ENCODE measurements at regions not wholly inside any gene's neighbourhood (a gene's known extent, or its start where the extent isn't known, plus 50 kb on each side); places are given as distances from the start of the nearest gene placed in this dataset.
"Not testable (repeated sequence)": the region's sequence is repeated elsewhere in the genome, so short reads cannot be mapped to it uniquely, and the experiment has no call there.

DNA sequence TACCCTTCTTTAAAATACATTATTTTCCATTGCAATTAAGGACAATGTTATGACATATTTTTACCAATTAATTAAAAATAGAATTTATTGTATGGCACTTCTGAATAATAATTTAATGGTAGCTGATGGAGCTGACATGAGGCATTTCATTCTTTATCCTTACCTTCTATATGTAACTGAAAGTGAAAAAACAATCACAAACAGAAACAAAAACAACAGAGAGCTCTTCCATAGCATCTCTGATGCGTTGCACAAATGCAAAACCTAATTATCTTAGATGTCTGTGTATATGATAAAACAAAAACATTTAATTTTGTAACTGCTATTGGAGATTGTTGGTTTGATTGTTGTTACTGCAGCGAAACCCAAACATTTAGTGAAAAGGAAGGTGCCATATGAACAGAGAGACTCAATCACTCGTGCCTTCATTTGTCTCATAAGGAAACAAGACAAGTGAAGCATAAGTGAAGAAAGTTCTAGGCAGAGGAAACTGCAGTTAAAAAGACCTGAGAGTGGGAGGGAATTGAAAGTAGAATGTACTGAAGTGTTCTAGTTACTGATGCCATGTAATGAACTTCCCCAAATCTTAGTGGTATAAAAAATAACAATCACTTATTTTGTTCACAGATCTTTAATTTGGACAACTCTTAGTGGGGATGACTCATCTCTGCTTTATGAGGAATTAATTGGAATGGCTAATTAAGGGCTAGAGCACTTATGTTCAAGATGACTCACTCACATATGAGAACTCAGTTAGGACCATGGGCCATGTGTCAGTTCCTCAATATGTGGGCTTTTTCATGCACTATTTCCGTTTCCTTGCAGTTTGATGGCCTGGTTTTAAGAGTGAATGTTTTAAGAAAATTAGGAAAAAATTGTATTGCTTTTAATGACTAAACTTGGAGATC lies 245.0 kb upstream of the OLFM3 start:
- ChIA-PET CTCF (no interaction called here), POLR2A (no interaction called here)
- no peaks in the 10 kb centered on the region for H3K27me3 Mint-ChIP-seq
- Histone ChIP-seq H3K27ac (ENCODE audit: low read depth, low read length) (no peak overlapping the region), H3K4me3 (ENCODE audit: low read length) (no peak overlapping the region), H3K9me3 (ENCODE audit: low read length) (no peaks in the 10 kb centered on the region), H3K27me3 (ENCODE audit: insufficient read depth, low read length, poor library complexity, severe bottlenecking) (no peaks in the 10 kb centered on the region), H3K4me1 (ENCODE audit: insufficient read depth, low read length) (no peaks in the 10 kb centered on the region), H3K36me3 (ENCODE audit: insufficient read depth, low read length) (no peaks in the 10 kb centered on the region)
- no peaks in the 10 kb centered on the region for H3K4me1 Mint-ChIP-seq
- H3K4me3 Mint-ChIP-seq, result no peak overlapping the region
- H3K36me3 Mint-ChIP-seq, result no peaks in the 10 kb centered on the region
- no peak overlapping the region for H3K27ac Mint-ChIP-seq
- H3K9me3 Mint-ChIP-seq, result peaks cover 0 to 10% (median 0%) of the 10 kb centered on the region in 5 donors
- no peak for DNase-seq

DNA sequence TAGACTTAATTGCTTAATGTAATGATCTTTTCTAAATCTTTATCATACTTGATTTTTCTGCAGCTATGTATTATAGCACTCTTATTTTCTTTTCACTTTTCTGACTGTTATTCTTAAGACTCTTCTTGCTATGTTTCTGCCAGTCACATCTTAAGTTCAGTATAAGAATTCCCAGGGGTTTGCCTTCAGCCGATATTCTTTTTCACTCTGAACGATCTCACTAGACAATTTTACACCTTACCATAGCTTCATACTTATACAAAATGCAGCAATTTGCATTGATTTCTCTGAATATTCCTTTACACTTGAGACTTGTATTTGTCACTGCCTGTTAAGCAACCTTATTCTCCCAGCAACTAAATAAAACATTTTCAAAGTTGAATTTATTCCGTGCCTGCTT lies 242.5 kb upstream of the OLFM3 start:
- Histone ChIP-seq H3K9me3 (ENCODE audit: low read length) (no peaks in the 10 kb centered on the region), H3K36me3 (ENCODE audit: insufficient read depth, low read length) (no peaks in the 10 kb centered on the region), H3K27me3 (ENCODE audit: insufficient read depth, low read length, poor library complexity, severe bottlenecking) (no peaks in the 10 kb centered on the region), H3K27ac (ENCODE audit: low read depth, low read length) (no peak overlapping the region), H3K4me3 (ENCODE audit: low read length) (no peak overlapping the region), H3K4me1 (ENCODE audit: insufficient read depth, low read length) (no peaks in the 10 kb centered on the region)
- H3K9me3 Mint-ChIP-seq, result peaks cover 0 to 12% (median 2%) of the 10 kb centered on the region in 5 donors
- no peak overlapping the region for H3K27ac Mint-ChIP-seq
- POLR2A ChIA-PET, result no interaction called here
- no peaks in the 10 kb centered on the region for H3K36me3 Mint-ChIP-seq
- no peaks in the 10 kb centered on the region for H3K4me1 Mint-ChIP-seq
- no peak overlapping the region for H3K4me3 Mint-ChIP-seq
- DNase-seq, result no peak
- H3K27me3 Mint-ChIP-seq, result no peaks in the 10 kb centered on the region
- CTCF ChIA-PET, result no interaction called here

DNA sequence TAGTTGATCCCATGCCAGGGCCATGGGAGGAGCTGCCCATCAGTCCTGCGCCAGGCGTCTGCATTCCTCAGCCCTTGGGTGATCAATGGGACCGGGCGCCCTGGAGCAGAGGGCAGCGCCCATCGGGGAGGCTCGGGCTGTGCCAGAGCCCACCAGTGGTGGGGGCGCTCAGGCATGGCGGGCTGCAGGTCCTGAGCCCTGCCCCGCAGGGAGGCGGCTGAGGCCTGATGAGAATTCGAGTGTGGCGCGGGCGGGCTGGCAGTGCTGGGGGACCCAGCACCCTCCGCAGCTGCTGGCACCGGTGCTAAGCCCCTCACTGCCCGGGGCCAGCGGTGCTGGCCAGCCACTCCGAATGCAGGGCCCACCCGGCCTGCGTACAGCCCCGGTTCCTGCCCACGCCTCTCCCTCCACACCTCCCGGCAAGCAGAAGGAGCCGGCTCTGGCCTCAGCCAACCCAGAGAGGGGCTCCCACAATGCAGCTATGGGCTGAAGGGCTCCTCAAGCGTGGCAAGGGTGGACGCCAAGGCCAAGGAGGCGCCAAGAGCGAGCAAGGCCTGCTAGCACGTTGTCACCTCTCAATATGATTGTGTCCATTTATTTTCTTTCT lies 238.1 kb upstream of the OLFM3 start:
- Mint-ChIP-seq H3K27me3 (no peaks in the 10 kb centered on the region), H3K4me1 (no peaks in the 10 kb centered on the region), H3K27ac (no peak overlapping the region), H3K4me3 (no peak overlapping the region), H3K9me3 (peaks cover 0 to 7% (median 2%) of the 10 kb centered on the region in 5 donors), H3K36me3 (no peaks in the 10 kb centered on the region)
- Histone ChIP-seq H3K27me3 (ENCODE audit: insufficient read depth, low read length, poor library complexity, severe bottlenecking) (no peaks in the 10 kb centered on the region), H3K27ac (ENCODE audit: low read depth, low read length) (no peak overlapping the region), H3K36me3 (ENCODE audit: insufficient read depth, low read length) (no peaks in the 10 kb centered on the region), H3K4me1 (ENCODE audit: insufficient read depth, low read length) (no peaks in the 10 kb centered on the region), H3K9me3 (ENCODE audit: low read length) (no peaks in the 10 kb centered on the region), H3K4me3 (ENCODE audit: low read length) (no peak overlapping the region)
- DNase-seq, result no peak
- ChIA-PET POLR2A (no interaction called here), CTCF (no interaction called here)

DNA sequence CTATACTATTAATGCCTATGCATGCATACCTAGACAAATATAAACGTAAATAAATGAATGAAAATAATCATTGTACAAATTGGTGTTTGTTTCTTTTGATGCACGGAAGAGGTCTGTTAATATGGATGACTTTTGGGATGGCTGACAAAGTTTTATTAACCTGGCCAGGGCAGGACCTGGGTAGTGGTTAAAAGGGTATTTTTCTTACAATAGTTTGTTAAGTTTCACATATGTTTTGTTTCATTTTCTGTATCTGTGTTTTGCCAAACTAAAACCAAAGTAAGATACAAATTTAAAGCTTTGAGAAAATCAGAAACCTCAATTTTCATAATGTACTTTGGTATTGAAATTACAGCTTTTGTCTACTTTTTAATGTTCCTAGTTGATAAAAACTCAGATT lies 222.7 kb upstream of the OLFM3 start:
- no peak overlapping the region for H3K27ac ChIP-seq (ENCODE audit: low read depth, low read length)
- no peak for DNase-seq
- no peaks in the 10 kb centered on the region for H3K36me3 Mint-ChIP-seq
- no peak overlapping the region for H3K4me3 Mint-ChIP-seq
- ChIA-PET POLR2A (no interaction called here), CTCF (no interaction called here)
- H3K4me3 ChIP-seq (ENCODE audit: low read length), result no peak overlapping the region
- H3K36me3 ChIP-seq (ENCODE audit: insufficient read depth, low read length), result no peaks in the 10 kb centered on the region
- no peak overlapping the region for H3K27ac Mint-ChIP-seq
- H3K4me1 Mint-ChIP-seq, result no peaks in the 10 kb centered on the region
- no peaks in the 10 kb centered on the region for H3K4me1 ChIP-seq (ENCODE audit: insufficient read depth, low read length)
- H3K9me3 ChIP-seq (ENCODE audit: low read length), result no peaks in the 10 kb centered on the region
- H3K27me3 ChIP-seq (ENCODE audit: insufficient read depth, low read length, poor library complexity, severe bottlenecking), result no peaks in the 10 kb centered on the region
- no peaks in the 10 kb centered on the region for H3K27me3 Mint-ChIP-seq
- H3K9me3 Mint-ChIP-seq, result peaks cover 0 to 21% (median 0%) of the 10 kb centered on the region in 5 donors

DNA sequence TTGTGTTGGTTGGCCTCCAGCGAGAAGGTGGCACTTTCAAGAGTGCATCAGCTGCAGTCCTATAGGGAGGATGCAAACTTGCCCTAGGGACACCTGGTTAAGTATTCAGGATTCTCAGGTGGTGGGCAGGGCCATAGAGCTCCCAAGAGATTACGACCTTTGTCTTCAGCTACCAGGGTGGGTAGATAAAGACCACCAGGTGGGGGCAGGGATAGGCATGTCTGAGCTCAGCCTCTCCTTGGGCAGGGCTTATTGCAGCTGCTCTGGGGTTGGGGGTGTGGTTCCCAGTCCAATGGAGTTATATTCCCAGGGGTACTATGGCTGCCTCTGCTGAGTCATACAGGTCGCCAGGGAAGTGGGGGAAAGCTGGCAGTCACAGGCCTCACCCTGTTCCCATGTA lies 214.2 kb upstream of the OLFM3 start:
- H3K4me1 ChIP-seq (ENCODE audit: insufficient read depth, low read length); DNase-seq; H3K27ac Mint-ChIP-seq; H3K9me3 ChIP-seq (ENCODE audit: low read length); H3K27ac ChIP-seq (ENCODE audit: low read depth, low read length); H3K4me1 Mint-ChIP-seq; POLR2A ChIA-PET; H3K4me3 ChIP-seq (ENCODE audit: low read length); H3K27me3 ChIP-seq (ENCODE audit: insufficient read depth, low read length, poor library complexity, severe bottlenecking); H3K36me3 Mint-ChIP-seq; H3K4me3 Mint-ChIP-seq; CTCF ChIA-PET; H3K36me3 ChIP-seq (ENCODE audit: insufficient read depth, low read length); H3K27me3 Mint-ChIP-seq: not testable (repeated sequence)
- H3K9me3 Mint-ChIP-seq, result peaks cover 0 to 22% (median 4%) of the 10 kb centered on the region in 5 donors

DNA sequence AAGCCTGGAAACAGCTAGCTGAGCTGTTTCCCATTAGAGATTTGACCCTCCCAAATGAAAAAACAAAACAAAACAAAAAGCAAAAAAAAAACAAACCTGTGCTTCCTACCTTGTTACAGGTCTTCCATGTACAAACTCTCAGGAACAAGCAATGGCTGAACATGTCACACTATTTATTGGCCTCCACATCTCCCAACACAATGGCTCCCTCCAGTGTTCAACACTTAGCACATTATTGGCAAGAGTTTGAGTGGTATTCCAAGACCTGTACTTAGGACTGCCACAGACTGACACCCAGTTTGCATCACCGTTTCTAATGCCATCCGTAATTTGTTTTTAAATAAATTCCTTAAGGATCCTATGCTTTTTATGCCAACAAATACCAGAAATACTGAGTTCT lies 195.0 kb upstream of the OLFM3 start:
- Mint-ChIP-seq H3K4me3 (no peak overlapping the region), H3K27me3 (peaks cover 0 to 1% of the 10 kb centered on the region in 2 donors), H3K4me1 (no peaks in the 10 kb centered on the region), H3K27ac (no peak overlapping the region), H3K9me3 (peaks cover 0 to 6% (median 4%) of the 10 kb centered on the region in 5 donors), H3K36me3 (no peaks in the 10 kb centered on the region)
- no peak overlapping the region for H3K4me3 ChIP-seq (ENCODE audit: low read length)
- no peak for DNase-seq
- H3K27ac ChIP-seq (ENCODE audit: low read depth, low read length), result no peak overlapping the region
- H3K9me3 ChIP-seq (ENCODE audit: low read length), result no peaks in the 10 kb centered on the region
- ChIA-PET POLR2A (no interaction called here), CTCF (no interaction called here)
- H3K36me3 ChIP-seq (ENCODE audit: insufficient read depth, low read length), result no peaks in the 10 kb centered on the region
- no peaks in the 10 kb centered on the region for H3K27me3 ChIP-seq (ENCODE audit: insufficient read depth, low read length, poor library complexity, severe bottlenecking)
- H3K4me1 ChIP-seq (ENCODE audit: insufficient read depth, low read length), result no peaks in the 10 kb centered on the region

DNA sequence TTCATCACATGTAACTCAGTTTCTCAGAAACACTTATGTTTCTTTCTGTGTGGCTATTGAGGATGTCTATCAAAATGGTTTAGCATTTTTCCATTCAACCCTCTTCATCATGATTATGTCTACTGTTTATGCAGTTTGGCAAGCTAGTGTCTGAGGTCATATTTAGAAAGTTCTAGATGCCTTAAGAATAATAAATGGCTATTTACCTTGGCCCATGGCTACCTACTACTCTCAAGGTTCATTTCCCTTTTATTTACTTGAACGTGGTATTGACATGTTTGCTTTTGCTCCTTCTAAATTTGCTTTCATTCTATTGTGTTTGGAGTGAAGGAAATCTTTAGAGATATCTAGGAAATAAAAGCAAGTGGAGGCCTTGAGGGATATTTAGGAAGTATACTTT lies 193.7 kb upstream of the OLFM3 start:
- Histone ChIP-seq H3K27me3 (ENCODE audit: insufficient read depth, low read length, poor library complexity, severe bottlenecking) (no peaks in the 10 kb centered on the region), H3K4me1 (ENCODE audit: insufficient read depth, low read length) (no peaks in the 10 kb centered on the region), H3K9me3 (ENCODE audit: low read length) (no peaks in the 10 kb centered on the region), H3K36me3 (ENCODE audit: insufficient read depth, low read length) (no peaks in the 10 kb centered on the region), H3K27ac (ENCODE audit: low read depth, low read length) (no peak overlapping the region), H3K4me3 (ENCODE audit: low read length) (no peak overlapping the region)
- peaks cover 0 to 1% of the 10 kb centered on the region in 2 donors for H3K27me3 Mint-ChIP-seq
- no peak for DNase-seq
- H3K4me3 Mint-ChIP-seq, result no peak overlapping the region
- ChIA-PET POLR2A (no interaction called here), CTCF (no interaction called here)
- H3K36me3 Mint-ChIP-seq, result no peaks in the 10 kb centered on the region
- no peaks in the 10 kb centered on the region for H3K4me1 Mint-ChIP-seq
- peaks cover 0 to 6% (median 4%) of the 10 kb centered on the region in 5 donors for H3K9me3 Mint-ChIP-seq
- H3K27ac Mint-ChIP-seq, result no peak overlapping the region

DNA sequence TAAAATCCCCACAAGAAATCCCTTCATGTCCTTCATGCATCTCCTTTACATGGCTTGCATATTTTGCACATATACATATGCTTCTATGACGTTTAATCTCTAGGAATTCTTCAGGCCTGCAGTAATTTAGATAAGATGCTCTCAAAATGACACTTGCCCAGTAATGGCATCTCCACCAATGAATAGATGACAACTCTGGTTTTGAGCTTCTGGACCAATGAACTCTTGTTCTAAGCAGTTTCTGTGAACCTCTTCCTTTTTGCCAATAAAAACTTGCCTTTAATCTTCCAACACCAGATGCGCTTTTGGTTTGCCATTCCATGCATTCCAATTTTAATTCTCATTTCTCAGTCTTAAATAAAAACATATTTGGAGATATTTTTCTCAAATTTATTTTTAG lies 189.8 kb upstream of the OLFM3 start:
- peaks cover 0 to 7% (median 0%) of the 10 kb centered on the region in 5 donors for H3K9me3 Mint-ChIP-seq
- Histone ChIP-seq H3K36me3 (ENCODE audit: insufficient read depth, low read length) (no peaks in the 10 kb centered on the region), H3K9me3 (ENCODE audit: low read length) (no peaks in the 10 kb centered on the region), H3K27me3 (ENCODE audit: insufficient read depth, low read length, poor library complexity, severe bottlenecking) (no peaks in the 10 kb centered on the region), H3K4me1 (ENCODE audit: insufficient read depth, low read length) (no peaks in the 10 kb centered on the region), H3K27ac (ENCODE audit: low read depth, low read length) (no peak overlapping the region), H3K4me3 (ENCODE audit: low read length) (no peak overlapping the region)
- H3K36me3 Mint-ChIP-seq, result no peaks in the 10 kb centered on the region
- peaks cover 0 to 3% of the 10 kb centered on the region in 2 donors for H3K27me3 Mint-ChIP-seq
- DNase-seq, result no peak
- POLR2A ChIA-PET, result no interaction called here
- CTCF ChIA-PET, result no interaction called here
- H3K4me3 Mint-ChIP-seq, result no peak overlapping the region
- no peaks in the 10 kb centered on the region for H3K4me1 Mint-ChIP-seq
- no peak overlapping the region for H3K27ac Mint-ChIP-seq
